H9 (cell line): ENCODE measurements at regions not wholly inside any gene's neighbourhood (a gene's known extent, or its start where the extent isn't known, plus 50 kb on each side); places are given as distances from the start of the nearest gene placed in this dataset.

ENCODE experiments used
- DNase-seq: peaks from one replicate; pipeline ENCODE4 v3.0.0-alpha.2; 2017
- H2AFZ ChIP-seq: one replicate; pipeline ENCODE4 v1.6.1; 2013; ENCODE audit warnings: mild to moderate bottlenecking, low read length, control low read depth, moderate library complexity
- H2AK5ac ChIP-seq: 2 replicates; pipeline ENCODE4 v1.6.1; 2013; ENCODE audit warnings: low read length, control low read depth, mixed read lengths; ENCODE audit not compliant: insufficient read length
- H2BK120ac ChIP-seq: one replicate; pipeline ENCODE4 v1.6.1; 2013; ENCODE audit warnings: low read depth, mild to moderate bottlenecking, low read length, control low read depth, inconsistent platforms; ENCODE audit not compliant: poor library complexity, severe bottlenecking
- H2BK12ac ChIP-seq: 2 replicates; pipeline ENCODE4 v1.6.1; 2013; ENCODE audit warnings: low read length, control low read depth, mixed read lengths, low read depth; ENCODE audit not compliant: insufficient read length
- H2BK15ac ChIP-seq: 2 replicates; pipeline ENCODE4 v1.6.1; 2013; ENCODE audit warnings: low read depth, low read length, control low read depth
- H2BK20ac ChIP-seq: one replicate; pipeline ENCODE4 v1.6.1; 2013; ENCODE audit warnings: low read depth, mild to moderate bottlenecking, low read length, control low read depth, inconsistent platforms; ENCODE audit not compliant: poor library complexity, severe bottlenecking
- H2BK5ac ChIP-seq: 2 replicates; pipeline ENCODE4 v1.6.1; 2013; ENCODE audit warnings: low read length, control low read depth, mixed read lengths; ENCODE audit not compliant: insufficient read length
- H3K14ac ChIP-seq: 2 replicates; pipeline ENCODE4 v1.6.1; 2013; ENCODE audit warnings: low read length, control low read depth; ENCODE audit not compliant: insufficient read depth
- H3K18ac ChIP-seq: 2 replicates; pipeline ENCODE4 v1.6.1; 2013; ENCODE audit warnings: low read depth, mild to moderate bottlenecking, mixed read lengths, low read length, control low read depth; ENCODE audit not compliant: insufficient read length
- H3K23ac ChIP-seq: 2 replicates; pipeline ENCODE4 v1.6.1; 2013; ENCODE audit warnings: low read length, control low read depth, mixed read lengths, low read depth; ENCODE audit not compliant: insufficient read length
- H3K23me2 ChIP-seq: 2 replicates; pipeline ENCODE4 v1.6.1; 2013; ENCODE audit warnings: low read depth, mild to moderate bottlenecking, mixed read lengths, low read length, control low read depth; ENCODE audit not compliant: insufficient read length, poor library complexity, severe bottlenecking
- H3K27ac ChIP-seq: 2 replicates; pipeline ENCODE4 v1.5.1; 2013; ENCODE audit warnings: low read length, control low read depth, mixed read lengths, low read depth; ENCODE audit not compliant: insufficient read length
- H3K27me3 ChIP-seq: 2 replicates; pipeline ENCODE4 v1.6.1; 2013; ENCODE audit warnings: low read length, control low read depth, inconsistent platforms; ENCODE audit not compliant: insufficient read depth
- H3K4ac ChIP-seq: 2 replicates; pipeline ENCODE4 v1.6.1; 2013; ENCODE audit warnings: low read depth, mild to moderate bottlenecking, control low read depth, inconsistent platforms, low read length, moderate library complexity
- H3K4me1 ChIP-seq: 2 replicates; pipeline ENCODE4 v1.6.1; 2013; ENCODE audit warnings: low read length, control low read depth, inconsistent platforms; ENCODE audit not compliant: insufficient read depth
- H3K4me2 ChIP-seq: 2 replicates; pipeline ENCODE4 v1.6.1; 2013; ENCODE audit warnings: low read length, control low read depth, mixed read lengths; ENCODE audit not compliant: insufficient read length, insufficient read depth
- H3K56ac ChIP-seq: 2 replicates; pipeline ENCODE4 v1.6.1; 2013; ENCODE audit warnings: low read depth, mild to moderate bottlenecking, mixed read lengths, low read length, control low read depth; ENCODE audit not compliant: insufficient read length
- H3K79me1 ChIP-seq: 2 replicates; pipeline ENCODE4 v1.6.1; 2013; ENCODE audit warnings: low read depth, mild to moderate bottlenecking, moderate library complexity, low read length, control low read depth, inconsistent platforms; ENCODE audit not compliant: insufficient read depth, poor library complexity, severe bottlenecking
- H3K79me2 ChIP-seq: 2 replicates; pipeline ENCODE4 v1.6.1; 2013; ENCODE audit warnings: low read length, control low read depth, inconsistent platforms; ENCODE audit not compliant: insufficient read depth
- H3K9ac ChIP-seq: 2 replicates; pipeline ENCODE4 v1.6.1; 2013; ENCODE audit warnings: low read length, control low read depth, mixed read lengths; ENCODE audit not compliant: insufficient read length; ENCODE audit errors: extremely low read depth
- H3K9me3 ChIP-seq: one replicate; pipeline ENCODE4 v1.6.1; 2013; ENCODE audit warnings: low read depth, low read length, inconsistent platforms; ENCODE audit not compliant: control insufficient read depth
- H3T11ph ChIP-seq: one replicate; pipeline ENCODE4 v1.6.1; 2013; ENCODE audit warnings: mild to moderate bottlenecking, low read length, control low read depth, inconsistent platforms
- H4K20me1 ChIP-seq: one replicate; pipeline ENCODE4 v1.6.1; 2013; ENCODE audit not compliant: control insufficient read depth, insufficient read length, insufficient read depth
- H4K5ac ChIP-seq: 2 replicates; pipeline ENCODE4 v1.6.1; 2013; ENCODE audit warnings: low read depth, mild to moderate bottlenecking, mixed read lengths, low read length, control low read depth; ENCODE audit not compliant: insufficient read length
- H4K8ac ChIP-seq: replicated peaks from 2 replicates; pipeline ENCODE4 v1.6.1; 2013; ENCODE audit warnings: low read length, control low read depth, mixed read lengths, low read depth; ENCODE audit not compliant: insufficient read length
- H4K91ac ChIP-seq: 2 replicates; pipeline ENCODE4 v1.6.1; 2013; ENCODE audit warnings: low read depth, mild to moderate bottlenecking, moderate library complexity, mixed read lengths, low read length, control low read depth; ENCODE audit not compliant: insufficient read length
- H3K27ac Mint-ChIP-seq, 3 experiments: 2 replicates in 2 of 3; 3 replicates in 1 of 3; pipeline ENCODE4 v1.8.0; 2020 to 2021; ENCODE audit warnings: mixed read lengths in 3 of 3, mild to moderate bottlenecking in 1 of 3, moderate library complexity in 1 of 3
- H3K27me3 Mint-ChIP-seq: 2 replicates; pipeline ENCODE4 v1.8.0; 2021; ENCODE audit warnings: low read depth, mild to moderate bottlenecking, moderate library complexity, mixed read lengths
- H3K36me3 Mint-ChIP-seq, 3 experiments: 2 replicates in 2 of 3; 3 replicates in 1 of 3; pipeline ENCODE4 v1.8.0; 2020 to 2021; ENCODE audit warnings: low read depth in 3 of 3, mixed read lengths in 3 of 3; ENCODE audit not compliant: insufficient read depth in 1 of 3
- H3K4me1 Mint-ChIP-seq, 2 experiments: 2 replicates each; pipeline ENCODE4 v1.8.0; 2020; ENCODE audit warnings: mixed read lengths in 2 of 2
- H3K4me3 Mint-ChIP-seq, 2 experiments: 2 replicates in 1 of 2; 3 replicates in 1 of 2; pipeline ENCODE4 v1.8.0; 2020 to 2021; ENCODE audit warnings: mild to moderate bottlenecking in 2 of 2, mixed read lengths in 2 of 2, moderate library complexity in 1 of 2
- H3K9me3 Mint-ChIP-seq, 2 experiments: 2 replicates in 1 of 2; 3 replicates in 1 of 2; pipeline ENCODE4 v1.8.0; 2020; ENCODE audit warnings: mild to moderate bottlenecking in 2 of 2, mixed read lengths in 2 of 2, moderate library complexity in 1 of 2
- CTCF ChIP-seq: fragments of 200-600 bp; sonication (generic); conservative IDR thresholded peaks from 3 replicates; pipeline ENCODE4 v1.8.0; 2021; ENCODE audit warnings: antibody characterized with exemption, mild to moderate bottlenecking
- WGBS: extraction: QIAGEN DNeasy Blood & Tissue Kit; methylation state at CpG from one replicate; pipeline ENCODE4 v1.1.7; 2013; ENCODE audit warnings: missing lambda C conversion rate, low lambda C conversion rate, mixed read lengths; ENCODE audit not compliant: insufficient read length; ENCODE audit errors: extremely low coverage; 5-methylcytosine and 5-hydroxymethylcytosine counted together

- Histone ChIP-seq H3K23me2 (no peaks in the 10 kb centered on the region), H2AK5ac (no peak overlapping the region), H3K27me3 (no peaks in the 10 kb centered on the region), H4K8ac (no peak overlapping the region), H4K91ac (no peak overlapping the region), H3K4me1 (no peaks in the 10 kb centered on the region), H2BK15ac (no peak overlapping the region), H2BK120ac (no peak overlapping the region), H3K9me3 (no peaks in the 10 kb centered on the region), H3K23ac (no peak overlapping the region), H2AFZ (no peak overlapping the region), H3K14ac (no peak overlapping the region), H2BK20ac (no peak overlapping the region), H4K5ac (no peak overlapping the region), H4K20me1 (no peaks in the 10 kb centered on the region), H3T11ph (no peak overlapping the region), H2BK12ac (no peak overlapping the region), H3K18ac (no peak overlapping the region), H3K4ac (no peak overlapping the region), H3K79me2 (no peaks in the 10 kb centered on the region), H3K56ac (no peak overlapping the region), H3K27ac (no peak overlapping the region), H3K9ac (no peak overlapping the region), H2BK5ac (no peak overlapping the region), H3K4me2 (no peak overlapping the region), H3K79me1 (no peaks in the 10 kb centered on the region)
- WGBS = no CpG with 5 or more reads among the region's 3 CpGs
- TF ChIP-seq CTCF = no peak
- H3K4me3 Mint-ChIP-seq = no peak overlapping the region
- DNase-seq = no peak
- no peak overlapping the region for H3K27ac Mint-ChIP-seq
- peaks cover 0 to 2% (median 0%) of the 10 kb centered on the region in 3 experiments; a peak in 1 of 7 replicates for H3K36me3 Mint-ChIP-seq
- peaks cover 0 to 4% of the 10 kb centered on the region in 2 experiments; a peak in 1 of 4 replicates for H3K4me1 Mint-ChIP-seq
- peaks cover 16% of the 10 kb centered on the region for H3K27me3 Mint-ChIP-seq
- no peaks in the 10 kb centered on the region for H3K9me3 Mint-ChIP-seq
These were observed 62.7 kb upstream of the ABCD3 start for GRCh38 chr1:94355485-94355980.
